Osteocyte (in vitro differentiated cells): ENCODE measurements at regions not wholly inside any gene's neighbourhood (a gene's known extent, or its start where the extent isn't known, plus 50 kb on each side); places are given as distances from the start of the nearest gene placed in this dataset.

Source experiments
- DNase-seq: peaks from one replicate; pipeline ENCODE4 v3.0.0; 2021; ENCODE audit warnings: mixed read lengths; ENCODE audit not compliant: unreplicated experiment; ENCODE audit errors: extremely low spot score
- H3K27ac Mint-ChIP-seq: one replicate; pipeline ENCODE4 v1.8.0; 2021; ENCODE audit warnings: mild to moderate bottlenecking, mixed read lengths; ENCODE audit not compliant: unreplicated experiment
- H3K27me3 Mint-ChIP-seq: one replicate; pipeline ENCODE4 v1.8.0; 2021; ENCODE audit warnings: mixed read lengths; ENCODE audit not compliant: unreplicated experiment
- H3K36me3 Mint-ChIP-seq: one replicate; pipeline ENCODE4 v1.8.0; 2021; ENCODE audit warnings: mixed read lengths; ENCODE audit not compliant: unreplicated experiment
- H3K4me1 Mint-ChIP-seq: one replicate; pipeline ENCODE4 v1.8.0; 2021; ENCODE audit warnings: mixed read lengths; ENCODE audit not compliant: unreplicated experiment
- H3K4me3 Mint-ChIP-seq: one replicate; pipeline ENCODE4 v1.8.0; 2021; ENCODE audit warnings: mild to moderate bottlenecking, moderate library complexity, mixed read lengths; ENCODE audit not compliant: unreplicated experiment
- H3K9me3 Mint-ChIP-seq: one replicate; pipeline ENCODE4 v1.8.0; 2021; ENCODE audit warnings: mixed read lengths; ENCODE audit not compliant: unreplicated experiment
- TF ChIP-seq, protein P1 (sequence below): fragments of 200-600 bp; sonication (generic); IDR thresholded peaks from 2 replicates; pipeline ENCODE4 v1.5.0; 2021; ENCODE audit warnings: antibody characterized with exemption, mild to moderate bottlenecking, moderate library complexity

DNA sequence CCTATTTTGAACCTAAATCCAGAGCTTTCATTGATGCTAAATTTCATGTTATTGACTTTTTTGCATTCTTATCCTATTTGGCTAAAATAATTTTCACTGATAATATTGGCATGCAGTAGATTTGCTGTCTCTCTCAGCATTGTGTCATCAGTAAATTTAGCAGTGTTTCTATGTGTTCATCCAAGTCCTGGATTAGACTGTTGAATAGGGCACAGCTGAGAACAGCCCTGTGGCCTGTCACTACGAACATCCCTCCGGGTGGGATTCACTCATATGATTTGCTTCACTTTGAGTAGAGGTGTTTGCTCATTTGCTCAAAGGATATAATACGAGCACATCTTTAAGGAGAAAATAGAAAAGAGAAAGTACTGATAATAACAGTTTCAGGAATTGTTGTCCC is 101.5 kb downstream of the HSPH1 start:
- H3K4me3 Mint-ChIP-seq = no peak overlapping the region
- H3K36me3 Mint-ChIP-seq = no peaks in the 10 kb centered on the region
- no peak overlapping the region for H3K27ac Mint-ChIP-seq
- peaks cover 2% of the 10 kb centered on the region for H3K4me1 Mint-ChIP-seq
- TF ChIP-seq, protein P1, sequence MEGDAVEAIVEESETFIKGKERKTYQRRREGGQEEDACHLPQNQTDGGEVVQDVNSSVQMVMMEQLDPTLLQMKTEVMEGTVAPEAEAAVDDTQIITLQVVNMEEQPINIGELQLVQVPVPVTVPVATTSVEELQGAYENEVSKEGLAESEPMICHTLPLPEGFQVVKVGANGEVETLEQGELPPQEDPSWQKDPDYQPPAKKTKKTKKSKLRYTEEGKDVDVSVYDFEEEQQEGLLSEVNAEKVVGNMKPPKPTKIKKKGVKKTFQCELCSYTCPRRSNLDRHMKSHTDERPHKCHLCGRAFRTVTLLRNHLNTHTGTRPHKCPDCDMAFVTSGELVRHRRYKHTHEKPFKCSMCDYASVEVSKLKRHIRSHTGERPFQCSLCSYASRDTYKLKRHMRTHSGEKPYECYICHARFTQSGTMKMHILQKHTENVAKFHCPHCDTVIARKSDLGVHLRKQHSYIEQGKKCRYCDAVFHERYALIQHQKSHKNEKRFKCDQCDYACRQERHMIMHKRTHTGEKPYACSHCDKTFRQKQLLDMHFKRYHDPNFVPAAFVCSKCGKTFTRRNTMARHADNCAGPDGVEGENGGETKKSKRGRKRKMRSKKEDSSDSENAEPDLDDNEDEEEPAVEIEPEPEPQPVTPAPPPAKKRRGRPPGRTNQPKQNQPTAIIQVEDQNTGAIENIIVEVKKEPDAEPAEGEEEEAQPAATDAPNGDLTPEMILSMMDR = no peak
- DNase-seq = no peak
- no peaks in the 10 kb centered on the region for H3K27me3 Mint-ChIP-seq
- no peaks in the 10 kb centered on the region for H3K9me3 Mint-ChIP-seq

DNA sequence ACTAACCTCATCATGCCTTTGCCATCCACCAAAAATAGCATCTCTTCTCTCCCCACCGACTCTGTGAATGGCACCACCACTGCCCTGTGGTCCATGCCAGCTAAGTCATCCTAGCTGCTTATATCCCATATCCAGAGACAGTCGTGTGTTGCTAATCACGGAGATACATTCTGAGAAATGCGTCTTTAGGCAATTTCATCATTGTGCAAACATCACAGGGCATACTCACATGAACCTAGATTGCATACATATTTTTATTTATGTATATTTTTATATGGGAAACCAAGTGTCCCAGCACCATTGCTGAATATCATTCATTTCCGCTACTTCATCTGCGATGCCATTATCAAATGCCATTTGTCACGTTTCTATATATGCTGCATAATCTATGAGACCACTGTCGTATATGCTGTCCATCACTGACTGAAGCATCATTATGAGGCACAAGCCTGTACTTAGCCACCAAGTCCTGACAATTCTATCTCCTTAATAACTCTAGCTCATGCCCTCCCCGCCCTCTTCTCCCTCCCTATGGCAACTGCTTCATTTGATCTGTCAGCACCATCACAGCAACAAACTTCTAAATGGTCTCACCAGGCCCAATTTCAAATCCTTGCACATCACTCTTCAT is 104.2 kb downstream of the HSPH1 start:
- Mint-ChIP-seq H3K36me3 (no peaks in the 10 kb centered on the region), H3K9me3 (no peaks in the 10 kb centered on the region), H3K4me1 (peaks cover 2% of the 10 kb centered on the region), H3K27me3 (no peaks in the 10 kb centered on the region), H3K4me3 (no peak overlapping the region), H3K27ac (no peak overlapping the region)
- TF ChIP-seq, protein P1 = no peak
- no peak for DNase-seq

DNA sequence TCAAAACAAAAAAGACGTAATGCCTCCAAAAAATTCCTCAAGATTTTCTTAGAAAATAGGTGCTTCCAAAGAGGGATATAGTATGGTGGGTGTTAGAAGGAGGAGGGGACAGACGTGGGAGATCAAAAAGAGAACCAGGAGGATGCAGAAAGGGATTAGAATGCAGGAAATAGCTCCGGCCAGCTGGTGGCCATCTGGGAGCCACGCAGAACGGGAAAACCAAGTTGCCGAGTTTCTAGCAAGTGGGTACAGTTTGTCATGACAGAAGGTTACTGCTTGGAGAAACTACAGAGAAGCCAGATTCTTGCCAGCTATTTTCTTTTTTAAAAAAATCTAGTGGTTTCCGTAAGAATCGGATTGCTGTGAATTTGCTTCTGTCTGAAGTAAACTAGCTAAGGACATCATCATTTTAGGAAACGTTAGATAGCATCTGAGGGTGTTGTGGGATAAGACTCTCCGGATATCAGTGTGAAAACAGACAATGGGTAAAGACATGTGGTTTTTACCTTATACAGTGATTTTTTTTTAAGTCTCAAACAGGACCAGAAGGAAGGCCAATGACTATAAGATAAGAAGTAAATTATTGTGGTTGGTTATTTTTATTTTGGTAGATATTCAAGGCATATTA is 104.9 kb downstream of the HSPH1 start:
- Mint-ChIP-seq H3K27ac (no peak overlapping the region), H3K4me3 (no peak overlapping the region)

DNA sequence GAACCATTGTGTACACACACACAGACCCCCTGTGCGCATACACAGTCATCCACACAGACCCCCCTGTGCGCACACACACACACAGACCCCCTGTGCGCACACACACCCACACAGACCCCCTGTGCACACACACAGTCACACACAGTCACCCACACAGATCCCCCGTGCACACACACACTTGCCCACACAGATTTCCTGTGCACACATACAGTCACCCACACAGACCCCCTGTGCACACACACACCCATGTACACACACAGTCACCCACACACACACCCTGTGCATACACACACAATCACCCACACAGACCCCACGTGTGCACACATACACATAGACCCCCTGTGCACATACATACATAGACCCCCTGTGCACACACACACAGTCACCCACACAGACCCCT is 106.1 kb downstream of the HSPH1 start:
- Mint-ChIP-seq H3K4me1 (peaks cover 2% of the 10 kb centered on the region), H3K27me3 (no peaks in the 10 kb centered on the region)

More for the DNA sequence above, 104.9 kb downstream of the HSPH1 start:
- Mint-ChIP-seq H3K9me3 (no peaks in the 10 kb centered on the region), H3K27me3 (no peaks in the 10 kb centered on the region), H3K4me1 (peaks cover 2% of the 10 kb centered on the region), H3K36me3 (no peaks in the 10 kb centered on the region)
- DNase-seq = no peak
- TF ChIP-seq, protein P1 = no peak

DNA sequence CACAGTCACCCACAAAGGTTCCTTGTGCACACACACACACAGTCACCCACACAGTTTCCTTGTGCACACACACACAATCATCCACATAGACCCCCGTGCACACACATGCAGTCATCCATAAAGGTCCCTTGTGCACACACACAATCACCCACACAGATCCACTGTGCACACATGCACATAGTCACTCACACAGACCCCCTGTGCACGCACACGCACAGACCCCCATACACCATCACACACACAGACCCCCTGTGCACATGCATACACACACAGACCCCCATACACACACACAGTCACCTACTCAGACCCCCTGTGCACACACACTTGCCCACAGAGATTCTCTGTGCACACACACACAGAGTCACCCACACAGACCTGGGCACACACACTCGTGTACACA is 107.1 kb downstream of the HSPH1 start:
- no peak for DNase-seq
- TF ChIP-seq, protein P1 = no peak
- H3K27me3 Mint-ChIP-seq = no peaks in the 10 kb centered on the region
- no peaks in the 10 kb centered on the region for H3K9me3 Mint-ChIP-seq
- H3K27ac Mint-ChIP-seq = no peak overlapping the region
- H3K4me1 Mint-ChIP-seq = peaks cover 2% of the 10 kb centered on the region
- no peak overlapping the region for H3K4me3 Mint-ChIP-seq
- no peaks in the 10 kb centered on the region for H3K36me3 Mint-ChIP-seq

More for the DNA sequence above, 106.1 kb downstream of the HSPH1 start:
- Mint-ChIP-seq H3K9me3 (no peaks in the 10 kb centered on the region), H3K36me3 (no peaks in the 10 kb centered on the region), H3K27ac (no peak overlapping the region), H3K4me3 (no peak overlapping the region)
- TF ChIP-seq, protein P1 = no peak
- no peak for DNase-seq
